SK-N-SH (cell line): ENCODE measurements at regions not wholly inside any gene's neighbourhood (a gene's known extent, or its start where the extent isn't known, plus 50 kb on each side); places are given as distances from the start of the nearest gene placed in this dataset.

Experiments
- CTCF ChIA-PET: fragments of 300-600, 350-600 bp; formaldehyde crosslinking; extraction: SDS; loops from one replicate; lab custom pipeline; 2021; lab: Yijun Ruan, JAX
- POLR2A ChIA-PET: fragments of 350-600 bp; sonication (Branson Sonifier 250); formaldehyde crosslinking; extraction: SDS; loops from one replicate; lab custom pipeline; 2020; ENCODE audit warnings: antibody characterized with exemption, inconsistent platforms; lab: Yijun Ruan, JAX
- DNase-seq: peaks from one replicate; pipeline ENCODE4 v3.0.0; 2012
- H2AFZ ChIP-seq: fragments of 200-600 bp; sonication (generic); 2 replicates; pipeline ENCODE4 v1.8.1; 2016; ENCODE audit warnings: antibody characterized with exemption, mild to moderate bottlenecking, low read depth
- H3F3A ChIP-seq: fragments of 200-600 bp; sonication (generic); replicated peaks from 2 replicates; pipeline ENCODE3; 2016; ENCODE audit warnings: antibody characterized with exemption, mild to moderate bottlenecking; ENCODE audit not compliant: insufficient read depth
- H3K27ac ChIP-seq, 2 experiments: fragments of 200-500 bp in 1 of 2; fragments of 200-600 bp in 1 of 2; sonication (Bioruptor generic) in 1 of 2; sonication (generic), shearing (Covaris generic) in 1 of 2; 2 replicates each; pipeline versions ENCODE4 v1.5.1 to v1.6.1; 2014 to 2016; ENCODE audit warnings: low read depth in 2 of 2, inconsistent platforms in 1 of 2, low read length in 1 of 2, mild to moderate bottlenecking in 1 of 2, mixed read lengths in 1 of 2
- H3K27me3 ChIP-seq: fragments of 200-600 bp; sonication (generic), shearing (Covaris generic); 2 replicates; pipeline ENCODE4 v1.6.1; 2016; ENCODE audit warnings: mixed run types; ENCODE audit not compliant: insufficient read depth
- H3K36me3 ChIP-seq, 2 experiments: fragments of 200-500 bp in 1 of 2; fragments of 200-600 bp in 1 of 2; sonication (Bioruptor generic) in 1 of 2; sonication (generic) in 1 of 2; replicated peaks in 1 of 2; 2 replicates each; pipeline versions ENCODE3 to v1.5.1; 2014 to 2016; ENCODE audit warnings: low read length in 1 of 2, mild to moderate bottlenecking in 1 of 2; ENCODE audit not compliant: insufficient read depth in 2 of 2, control insufficient read depth in 1 of 2
- H3K4me1 ChIP-seq, 2 experiments: fragments of 200-500 bp in 1 of 2; fragments of 200-600 bp in 1 of 2; sonication (Bioruptor generic) in 1 of 2; sonication (generic), shearing (Covaris generic) in 1 of 2; 2 replicates each; pipeline versions ENCODE4 v1.5.1 to v1.6.1; 2014 to 2016; ENCODE audit warnings: low read depth in 1 of 2, low read length in 1 of 2, mixed run types in 1 of 2; ENCODE audit not compliant: insufficient read depth in 2 of 2, control insufficient read depth in 1 of 2
- H3K4me2 ChIP-seq: fragments of 200-600 bp; sonication (generic), shearing (Covaris generic); 2 replicates; pipeline ENCODE4 v1.6.1; 2017; ENCODE audit warnings: mixed run types
- H3K4me3 ChIP-seq, 2 experiments: fragments of 200-500 bp in 1 of 2; fragments of 200-600 bp in 1 of 2; sonication (Bioruptor generic) in 1 of 2; sonication (generic), shearing (Covaris generic) in 1 of 2; 2 replicates each; pipeline versions ENCODE4 v1.5.1 to v1.8.1; 2014 to 2016; ENCODE audit warnings: low read depth in 2 of 2, inconsistent platforms in 1 of 2, low read length in 1 of 2, mild to moderate bottlenecking in 1 of 2, mixed read lengths in 1 of 2, moderate library complexity in 1 of 2
- H3K79me2 ChIP-seq: fragments of 200-600 bp; sonication (generic); 2 replicates; pipeline ENCODE4 v1.8.1; 2017; ENCODE audit warnings: mild to moderate bottlenecking; ENCODE audit not compliant: insufficient read depth
- H3K9ac ChIP-seq: fragments of 200-600 bp; sonication (generic); 2 replicates; pipeline ENCODE4 v1.6.1; 2017; ENCODE audit warnings: mixed run types
- H3K9me2 ChIP-seq: fragments of 200-600 bp; sonication (generic); 2 replicates; pipeline ENCODE4 v1.6.1; 2017; ENCODE audit warnings: mixed run types
- H3K9me3 ChIP-seq: fragments of 200-600 bp; sonication (generic); 2 replicates; pipeline ENCODE4 v1.6.1; 2017; ENCODE audit warnings: mixed run types, mild to moderate bottlenecking, moderate library complexity
- H4K20me1 ChIP-seq: fragments of 200-600 bp; sonication (generic); 2 replicates; pipeline ENCODE4 v1.6.1; 2017; ENCODE audit warnings: mild to moderate bottlenecking, mixed run types; ENCODE audit not compliant: insufficient read depth
- CHD2 ChIP-seq: fragments of 150-350 bp; IDR thresholded peaks from 2 replicates; pipeline ENCODE4 v1.6.1; 2018; ENCODE audit warnings: low read length; ENCODE audit not compliant: partially characterized antibody
- CTCF ChIP-seq: fragments of 200-600 bp; sonication (generic); IDR thresholded peaks from 2 replicates; pipeline ENCODE4 v1.6.1; 2017; ENCODE audit warnings: antibody characterized with exemption, mild to moderate bottlenecking, moderate library complexity
- EP300 ChIP-seq, 2 experiments: IDR thresholded peaks; 2 replicates each; pipeline versions ENCODE4 v1.4.0 to v1.6.1; 2012; ENCODE audit warnings: borderline replicate concordance in 1 of 2, low read depth in 1 of 2, low read length in 1 of 2
- EZH2phosphoT487 ChIP-seq: fragments of 200-600 bp; sonication (generic); IDR thresholded peaks from 2 replicates; pipeline ENCODE4 v1.6.1; 2017; ENCODE audit warnings: low read depth, mixed run types, mild to moderate bottlenecking, antibody characterized with exemption, moderate library complexity, borderline replicate concordance
- FOSL2 ChIP-seq: IDR thresholded peaks from 2 replicates; pipeline ENCODE4 v1.4.0; 2012; ENCODE audit warnings: low read depth, mild to moderate bottlenecking, moderate library complexity, borderline replicate concordance
- FOXJ3 ChIP-seq: sonication (generic); formaldehyde crosslinking; IDR thresholded peaks from 2 replicates; pipeline ENCODE4 v1.5.1; 2020; ENCODE audit warnings: mild to moderate bottlenecking, missing genetic modification reagents
- JUND ChIP-seq: IDR thresholded peaks from 2 replicates; pipeline ENCODE4 v1.4.0; 2012
- MAX ChIP-seq: IDR thresholded peaks from 2 replicates; pipeline ENCODE4 v1.4.0; 2012; ENCODE audit warnings: low read depth
- NFIC ChIP-seq: IDR thresholded peaks from 2 replicates; pipeline ENCODE4 v1.4.0; 2012; ENCODE audit warnings: borderline replicate concordance
- PBX3 ChIP-seq: IDR thresholded peaks from 2 replicates; pipeline ENCODE4; 2012
- POLR2AphosphoS5 ChIP-seq: IDR thresholded peaks from 2 replicates; pipeline ENCODE4 v1.6.1; 2012; ENCODE audit warnings: low read depth, low read length
- RCOR1 ChIP-seq: fragments of 150-350 bp; IDR thresholded peaks from 2 replicates; pipeline ENCODE4 v1.6.1; 2017; ENCODE audit warnings: antibody characterized with exemption, low read length
- RXRA ChIP-seq: IDR thresholded peaks from 2 replicates; pipeline ENCODE4 v1.4.0; 2012; ENCODE audit warnings: low read depth, mild to moderate bottlenecking, borderline replicate concordance
- SMC3 ChIP-seq: IDR thresholded peaks from 2 replicates; pipeline ENCODE4 v1.6.1; 2012; ENCODE audit warnings: low read depth, low read length, improper control_type of control experiment
- TAF1 ChIP-seq: IDR thresholded peaks from 2 replicates; pipeline ENCODE4 v1.6.1; 2012; ENCODE audit warnings: low read depth, mild to moderate bottlenecking, low read length, moderate library complexity, borderline replicate concordance
- TCF12 ChIP-seq: IDR thresholded peaks from 2 replicates; pipeline ENCODE4 v1.4.0; 2012
- USF1 ChIP-seq: IDR thresholded peaks from 2 replicates; pipeline ENCODE4 v1.4.0; 2012; ENCODE audit warnings: low read depth, borderline replicate concordance
- YY1 ChIP-seq: IDR thresholded peaks from 2 replicates; pipeline ENCODE4 v1.4.0; 2012; ENCODE audit warnings: low read depth, mild to moderate bottlenecking
- ZBTB33 ChIP-seq: IDR thresholded peaks from 2 replicates; pipeline ENCODE4 v1.4.0; 2012; ENCODE audit warnings: low read depth, borderline replicate concordance
- WGBS: methylation state at CpG from one replicate; pipeline ENCODE4 v1.1.6; 2017; ENCODE audit warnings: low lambda C conversion rate; 5-methylcytosine and 5-hydroxymethylcytosine counted together

GRCh38 chr2:145007093-145007959 is 487.4 kb upstream of the ZEB2 start (continued):
- TF ChIP-seq ZBTB33 (0 out of 2 replicates have a peak, but pooled peaks have one; percentile 66), RCOR1 (no peak), YY1 (peak; percentile 71; the same call in 1 of the 2 replicates), FOSL2 (peak; percentile 89), CHD2 (no peak), EZH2phosphoT487 (no peak), USF1 (peak; percentile 26; the same call in 1 of the 2 replicates), TCF12 (peak; percentile 91), POLR2AphosphoS5 (peak; percentile 58), SMC3 (no peak)

- TF ChIP-seq EP300 (IDR thresholded peaks at IDR 0.05; ENCODE audit: borderline replicate concordance in 1 of 2, low read depth in 1 of 2, low read length in 1 of 2): no peak
- Histone ChIP-seq H3K9ac (no peak overlapping the region), H3K9me2 (no peaks in the 10 kb centered on the region), H4K20me1 (no peaks in the 10 kb centered on the region), H3K36me3 (no peaks in the 10 kb centered on the region), H3K4me3 (no peak overlapping the region), H3K79me2 (no peaks in the 10 kb centered on the region), H3K27ac (no peak overlapping the region), H3F3A (peaks cover 17% of the 10 kb centered on the region), H2AFZ (no peak overlapping the region), H3K9me3 (no peaks in the 10 kb centered on the region), H3K4me1 (peaks cover 9% of the 10 kb centered on the region in 2 experiments), H3K27me3 (no peaks in the 10 kb centered on the region), H3K4me2 (no peak overlapping the region)
- POLR2A ChIA-PET: no interaction called here
- CTCF ChIA-PET: no interaction called here
- no peak for DNase-seq
- WGBS: 93% methylated on average over 1 of the region's 1 CpG
Observed at GRCh38 chr2:145002624-145003023, 482.7 kb upstream of the ZEB2 start.

GRCh38 chr2:145000376-145000775 is 480.5 kb upstream of the ZEB2 start:
- Histone ChIP-seq H3F3A (peaks cover 13% of the 10 kb centered on the region), H3K36me3 (no peaks in the 10 kb centered on the region), H3K27me3 (no peaks in the 10 kb centered on the region), H3K79me2 (no peaks in the 10 kb centered on the region), H3K4me1 (peaks cover 4 to 7% of the 10 kb centered on the region in 2 experiments; a peak in 2 of 4 replicates), H2AFZ (no peak overlapping the region), H4K20me1 (no peaks in the 10 kb centered on the region), H3K27ac (peak overlapping the region in 1 of 2 experiments; percentile 6; a peak in 1 of 4 replicates), H3K9me2 (no peaks in the 10 kb centered on the region), H3K9me3 (no peaks in the 10 kb centered on the region), H3K9ac (no peak overlapping the region), H3K4me2 (no peak overlapping the region), H3K4me3 (no peak overlapping the region)
- CTCF ChIA-PET: no interaction called here
- no peak for DNase-seq
- POLR2A ChIA-PET: no interaction called here
- no peak for TF ChIP-seq FOSL2
- TF ChIP-seq FOXJ3 (CRISPR knock-in tag): no peak
- no peak for TF ChIP-seq TAF1
- no peak for TF ChIP-seq PBX3
- TF ChIP-seq RXRA: no peak
- TF ChIP-seq TCF12: no peak
- TF ChIP-seq MAX: no peak
- no peak for TF ChIP-seq JUND
- no peak for TF ChIP-seq EZH2phosphoT487
- TF ChIP-seq USF1: no peak
- no peak for TF ChIP-seq NFIC
- TF ChIP-seq CTCF: no peak
